ENCODE measurements at regions not wholly inside any gene's neighbourhood (a gene's known extent, or its start where the extent isn't known, plus 50 kb on each side); places are given as distances from the start of the nearest gene placed in this dataset.

GRCh38 chr4:133263104-133263503, 114.0 kb downstream of the PCDH10 start:
- DNase-seq (ENCODE audit: low read depth, low spot score) = no peak
- in situ Hi-C loops (cut with HindIII; ENCODE audit: low sequenced_read_pairs) = no loop called here
- TF ChIP-seq CTCF (IDR thresholded peaks at IDR 0.05; ENCODE audit: low read depth, low read length) = no peak
- H3K4me3 ChIP-seq (ENCODE audit: low read depth, low read length) = no peak overlapping the region

- no peak for DNase-seq (ENCODE audit: low read depth, low spot score)
- in situ Hi-C loops (cut with HindIII; ENCODE audit: low sequenced_read_pairs) = no loop called here
- H3K4me3 ChIP-seq (ENCODE audit: low read depth, low read length) = no peak overlapping the region
- no peak for TF ChIP-seq CTCF (IDR thresholded peaks at IDR 0.05; ENCODE audit: low read depth, low read length)
Measured at GRCh38 chr4:133247861-133248260, 98.8 kb downstream of the PCDH10 start.

GRCh38 chr4:133245226-133245625, 96.1 kb downstream of the PCDH10 start:
- no peak for TF ChIP-seq CTCF (IDR thresholded peaks at IDR 0.05; ENCODE audit: low read depth, low read length)
- in situ Hi-C loops (cut with HindIII; ENCODE audit: low sequenced_read_pairs) = no loop called here
- no peak for DNase-seq (ENCODE audit: low read depth, low spot score)
- no peak overlapping the region for H3K4me3 ChIP-seq (ENCODE audit: low read depth, low read length)

All from astrocyte of the spinal cord (primary cell).